GM10266 (cell line): ENCODE measurements at regions not wholly inside any gene's neighbourhood (a gene's known extent, or its start where the extent isn't known, plus 50 kb on each side); places are given as distances from the start of the nearest gene placed in this dataset.
"Not testable (repeated sequence)": the region's sequence is repeated elsewhere in the genome, so short reads cannot be mapped to it uniquely, and the experiment has no call there.

Source experiments
- DNase-seq: peaks from one replicate; pipeline ENCODE4 v3.0.0; 2012; ENCODE audit errors: extremely low spot score
- TF ChIP-seq, protein P1 (sequence below): IDR thresholded peaks from 2 replicates; pipeline ENCODE4 v1.5.1; 2012; ENCODE audit warnings: mild to moderate bottlenecking, low read depth; ENCODE audit not compliant: control insufficient read depth, insufficient read depth; ENCODE audit errors: missing control alignments

DNA sequence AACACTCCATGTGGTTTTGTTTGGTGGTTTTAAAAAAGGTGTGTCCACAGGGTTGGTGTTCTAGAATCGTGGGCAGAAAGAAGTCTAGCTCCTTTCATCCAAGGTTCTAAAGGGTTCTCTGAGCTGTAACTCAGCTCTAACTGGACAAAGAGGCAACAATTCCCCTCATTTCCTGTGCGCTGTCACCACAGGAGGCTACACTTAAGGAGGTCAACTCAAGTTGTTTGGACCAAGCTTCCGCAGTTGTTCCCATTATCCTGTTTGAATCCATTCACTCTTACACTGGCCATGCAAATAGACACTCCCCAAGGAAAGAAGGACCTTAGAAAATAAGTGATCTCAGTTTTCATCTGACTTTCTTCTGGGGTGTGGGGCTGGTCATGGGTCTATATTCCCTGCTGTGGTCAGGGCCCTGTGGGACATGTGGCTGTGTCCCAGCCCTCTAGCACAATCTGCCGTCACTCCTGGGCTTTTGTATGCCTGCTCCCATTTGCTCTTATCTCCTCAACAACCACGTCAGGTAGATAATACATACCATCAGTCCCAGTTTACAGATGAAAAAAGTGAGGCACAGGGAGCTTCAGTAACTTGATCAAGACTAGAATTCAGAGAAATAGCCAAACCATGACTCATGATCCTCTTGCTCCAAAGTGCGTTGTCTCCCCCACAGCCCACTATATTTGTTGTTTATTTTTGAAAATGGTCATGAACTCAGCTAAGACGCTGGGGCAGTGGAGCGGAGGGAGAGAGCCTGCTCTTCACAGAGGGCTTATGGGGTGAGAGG is 103.6 kb downstream of the RHOU start:
- no peak for DNase-seq
- TF ChIP-seq, protein P1, sequence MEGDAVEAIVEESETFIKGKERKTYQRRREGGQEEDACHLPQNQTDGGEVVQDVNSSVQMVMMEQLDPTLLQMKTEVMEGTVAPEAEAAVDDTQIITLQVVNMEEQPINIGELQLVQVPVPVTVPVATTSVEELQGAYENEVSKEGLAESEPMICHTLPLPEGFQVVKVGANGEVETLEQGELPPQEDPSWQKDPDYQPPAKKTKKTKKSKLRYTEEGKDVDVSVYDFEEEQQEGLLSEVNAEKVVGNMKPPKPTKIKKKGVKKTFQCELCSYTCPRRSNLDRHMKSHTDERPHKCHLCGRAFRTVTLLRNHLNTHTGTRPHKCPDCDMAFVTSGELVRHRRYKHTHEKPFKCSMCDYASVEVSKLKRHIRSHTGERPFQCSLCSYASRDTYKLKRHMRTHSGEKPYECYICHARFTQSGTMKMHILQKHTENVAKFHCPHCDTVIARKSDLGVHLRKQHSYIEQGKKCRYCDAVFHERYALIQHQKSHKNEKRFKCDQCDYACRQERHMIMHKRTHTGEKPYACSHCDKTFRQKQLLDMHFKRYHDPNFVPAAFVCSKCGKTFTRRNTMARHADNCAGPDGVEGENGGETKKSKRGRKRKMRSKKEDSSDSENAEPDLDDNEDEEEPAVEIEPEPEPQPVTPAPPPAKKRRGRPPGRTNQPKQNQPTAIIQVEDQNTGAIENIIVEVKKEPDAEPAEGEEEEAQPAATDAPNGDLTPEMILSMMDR = no peak

DNA sequence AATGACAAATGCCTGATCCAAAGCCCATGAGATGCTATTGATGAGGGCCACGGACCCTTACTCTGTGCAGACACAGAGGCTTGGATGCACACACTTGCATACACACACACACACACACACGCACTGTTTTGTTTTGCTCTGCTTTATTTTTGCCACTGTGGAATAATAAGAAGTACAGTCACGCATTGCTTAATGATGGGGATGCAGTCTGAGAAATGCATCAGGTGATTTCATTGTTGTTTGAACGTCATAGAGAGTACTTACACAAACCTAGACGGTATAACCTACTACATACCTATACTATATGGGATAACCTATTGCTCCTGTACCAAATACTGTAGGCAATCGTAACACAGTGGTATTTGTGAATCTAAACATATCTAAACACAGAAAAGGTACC is 104.4 kb downstream of the RHOU start:
- TF ChIP-seq, protein P1 = no peak

DNA sequence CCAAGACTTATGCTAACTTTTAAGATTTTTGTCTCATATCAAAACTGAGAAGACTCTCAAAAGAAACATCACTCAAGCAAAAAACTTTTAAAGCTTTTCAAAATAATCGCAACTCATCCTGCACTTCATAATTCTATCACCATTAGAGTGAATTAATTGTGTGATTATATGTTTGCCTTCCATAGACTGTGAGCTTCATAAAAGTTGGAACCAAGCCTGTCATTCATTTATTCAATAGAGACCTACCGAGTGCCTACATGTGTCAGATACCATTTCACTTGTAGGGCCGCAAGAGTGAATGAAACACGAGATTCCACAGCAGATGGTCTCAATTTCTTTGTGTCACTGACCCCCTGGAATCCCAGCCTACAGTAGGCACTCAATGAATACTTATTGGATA is 106.4 kb downstream of the RHOU start:
- TF ChIP-seq, protein P1 = no peak

More for the DNA sequence above, 104.4 kb downstream of the RHOU start:
- DNase-seq = no peak

DNA sequence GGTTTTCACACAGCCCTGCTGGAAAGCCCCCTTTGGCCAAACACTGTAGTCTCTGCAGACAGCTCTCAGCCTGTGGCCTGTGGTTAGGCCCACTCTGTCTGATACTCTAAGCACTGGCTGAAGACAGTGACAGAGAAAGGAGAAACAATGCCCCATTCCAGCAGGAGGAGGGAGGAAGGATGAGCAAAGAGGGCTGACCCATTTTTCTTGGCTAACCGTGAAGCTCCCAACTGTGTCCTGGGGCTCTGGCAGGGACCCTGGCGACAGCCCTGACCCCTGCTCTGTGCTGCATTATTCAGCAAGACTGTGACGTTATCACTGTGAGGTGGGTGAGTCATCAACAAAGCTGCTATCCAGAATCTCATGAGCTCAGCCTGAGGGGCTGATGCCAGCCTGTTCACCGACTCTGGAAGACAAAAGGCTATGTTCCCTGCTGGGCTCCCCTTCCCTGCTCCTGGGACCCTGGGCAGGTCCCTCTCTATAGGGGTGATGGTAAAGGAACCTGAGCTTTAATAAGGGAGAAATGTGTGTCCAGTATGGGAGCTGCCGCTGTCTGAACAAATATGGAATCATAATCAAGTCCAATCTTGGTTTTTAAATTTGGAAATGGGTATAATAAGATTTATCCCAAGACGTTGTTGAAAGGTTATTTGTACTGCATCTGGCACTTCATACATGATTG is 107.0 kb downstream of the RHOU start:
- no peak for DNase-seq
- TF ChIP-seq, protein P1 = no peak

More for the DNA sequence above, 106.4 kb downstream of the RHOU start:
- DNase-seq = no peak

DNA sequence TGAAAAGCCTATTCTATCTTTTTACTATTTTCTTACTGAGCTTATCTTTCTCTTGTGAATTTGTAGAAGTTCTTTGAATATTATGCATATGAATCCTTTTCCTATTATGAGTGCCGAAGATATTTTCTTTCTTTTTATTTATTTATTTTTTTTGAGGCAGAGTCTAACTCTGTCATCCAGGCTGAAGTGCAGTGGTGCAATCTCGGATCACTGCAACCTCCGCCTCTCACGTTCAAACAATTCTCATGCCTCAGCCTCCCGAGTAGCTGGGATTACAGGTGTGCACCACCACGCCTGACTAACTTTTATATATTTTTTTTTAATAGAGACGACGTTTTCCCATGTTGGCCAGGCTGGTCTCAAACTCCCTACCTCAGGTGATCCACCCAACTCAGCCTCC is 109.8 kb downstream of the RHOU start:
- no peak for DNase-seq
- TF ChIP-seq, protein P1 = no peak

DNA sequence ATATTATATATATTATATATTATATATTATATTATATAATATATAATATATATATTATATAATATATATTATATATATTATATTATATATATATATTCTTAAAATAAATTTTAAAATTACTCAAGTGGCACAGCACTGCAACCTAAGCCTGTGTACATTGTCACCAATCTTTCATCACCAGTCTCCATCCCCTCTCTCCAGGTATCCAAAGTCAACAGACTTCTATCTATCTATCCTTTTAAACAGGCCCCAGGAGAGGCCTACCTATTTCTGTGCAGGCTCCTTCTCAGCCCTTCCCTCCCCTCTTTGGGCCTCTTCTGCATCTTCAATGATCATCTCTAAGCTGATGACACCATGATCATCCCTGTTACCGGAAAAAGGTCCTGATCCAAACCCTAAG is 111.7 kb downstream of the RHOU start:
- TF ChIP-seq, protein P1 = no peak
- no peak for DNase-seq

DNA sequence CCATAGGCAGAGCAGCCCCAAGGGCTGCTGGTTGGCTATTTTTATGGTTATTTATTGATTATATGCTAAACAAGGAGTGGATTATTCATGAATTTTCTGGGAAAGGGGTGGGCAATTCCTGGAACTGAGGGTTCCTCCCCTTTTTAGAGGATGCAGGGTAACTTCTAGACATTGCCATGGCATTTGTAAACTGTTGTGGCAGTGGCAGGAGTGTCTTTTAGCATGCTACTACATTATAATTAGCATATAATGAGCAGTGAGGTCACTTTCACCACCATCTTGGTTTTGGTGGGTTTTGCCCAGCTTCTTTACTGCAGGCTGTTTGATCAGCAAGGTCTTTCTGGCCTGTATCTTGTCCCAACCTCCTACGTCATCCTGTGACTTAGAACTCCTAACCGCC is 112.2 kb downstream of the RHOU start:
- DNase-seq = not testable (repeated sequence)

DNA sequence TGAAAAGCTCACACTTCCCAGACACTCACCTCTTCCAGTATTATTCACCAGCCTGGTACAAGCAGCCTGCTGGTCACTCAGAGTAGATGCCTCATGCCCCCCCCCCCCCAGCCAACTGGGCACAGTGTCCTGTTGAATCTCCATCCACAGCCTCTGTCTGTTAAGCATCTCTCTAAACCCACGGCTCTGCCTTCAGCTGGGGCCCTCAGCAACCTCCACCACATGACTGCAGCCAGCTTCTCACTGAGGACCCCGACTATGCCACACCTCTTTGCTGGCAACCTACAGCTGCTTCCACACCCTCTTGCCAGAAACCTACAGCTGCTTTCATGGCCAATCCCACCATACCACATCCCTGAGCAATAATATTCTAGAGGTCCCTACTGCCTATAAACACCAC is 113.1 kb downstream of the RHOU start:
- DNase-seq = no peak
- TF ChIP-seq, protein P1 = no peak
